Activated naive CD8-positive, alpha-beta T cell treated with anti-CD3 and anti-CD28 coated beads, Interleukin-2, amount 50 U/mL, for 24 hours (primary cell): ENCODE measurements at regions not wholly inside any gene's neighbourhood (a gene's known extent, or its start where the extent isn't known, plus 50 kb on each side); places are given as distances from the start of the nearest gene placed in this dataset.
"Not testable (repeated sequence)": the region's sequence is repeated elsewhere in the genome, so short reads cannot be mapped to it uniquely, and the experiment has no call there.

ENCODE experiments used
- ATAC-seq: fragments of 150-1000 bp; cut with Tn5 transposase; one replicate; pipeline ENCODE4 v1.10.0; 2021
- DNase-seq: peaks from one replicate; pipeline ENCODE4 v3.0.0; 2021
- H3K27ac Mint-ChIP-seq: one replicate; pipeline ENCODE4 v1.8.0; 2021; ENCODE audit warnings: mild to moderate bottlenecking, mixed read lengths
- H3K27me3 Mint-ChIP-seq: one replicate; pipeline ENCODE4 v1.8.0; 2021; ENCODE audit warnings: mixed read lengths
- H3K36me3 Mint-ChIP-seq: one replicate; pipeline ENCODE4 v1.8.0; 2021; ENCODE audit warnings: low read depth, mixed read lengths
- H3K4me1 Mint-ChIP-seq: one replicate; pipeline ENCODE4 v1.8.0; 2021; ENCODE audit warnings: mixed read lengths
- H3K4me3 Mint-ChIP-seq: one replicate; pipeline ENCODE4 v1.8.0; 2021; ENCODE audit warnings: mild to moderate bottlenecking, moderate library complexity, mixed read lengths
- H3K9me3 Mint-ChIP-seq: one replicate; pipeline ENCODE4 v1.8.0; 2021; ENCODE audit warnings: mixed read lengths

- ATAC-seq: no peak
- no peaks in the 10 kb centered on the region for H3K27me3 Mint-ChIP-seq
- DNase-seq: no peak
- H3K36me3 Mint-ChIP-seq: no peaks in the 10 kb centered on the region
- no peaks in the 10 kb centered on the region for H3K4me1 Mint-ChIP-seq
- H3K9me3 Mint-ChIP-seq: peaks cover 11% of the 10 kb centered on the region
- H3K4me3 Mint-ChIP-seq: no peak overlapping the region
- H3K27ac Mint-ChIP-seq: no peak overlapping the region
These were observed 113.4 kb downstream of the FAM50B start for GRCh38 chr6:3962291-3963280.

GRCh38 chr6:3963426-3963825, 114.3 kb downstream of the FAM50B start:
- no peaks in the 10 kb centered on the region for H3K27me3 Mint-ChIP-seq
- no peak overlapping the region for H3K4me3 Mint-ChIP-seq
- ATAC-seq (no peak), DNase-seq (no peak)
- H3K36me3 Mint-ChIP-seq: no peaks in the 10 kb centered on the region
- peaks cover 6% of the 10 kb centered on the region for H3K9me3 Mint-ChIP-seq
- no peak overlapping the region for H3K27ac Mint-ChIP-seq
- H3K4me1 Mint-ChIP-seq: no peaks in the 10 kb centered on the region

- Mint-ChIP-seq H3K4me3 (no peak overlapping the region), H3K9me3 (no peaks in the 10 kb centered on the region), H3K36me3 (no peaks in the 10 kb centered on the region), H3K27ac (no peak overlapping the region), H3K4me1 (no peaks in the 10 kb centered on the region), H3K27me3 (no peaks in the 10 kb centered on the region)
- no peak for DNase-seq
- ATAC-seq: no peak
These were observed 113.7 kb downstream of the FAM217A start for GRCh38 chr6:3965071-3965718.

- ATAC-seq: no peak
- Mint-ChIP-seq H3K36me3 (no peaks in the 10 kb centered on the region), H3K9me3 (no peaks in the 10 kb centered on the region), H3K4me3 (no peak overlapping the region), H3K27ac (no peak overlapping the region), H3K27me3 (peaks cover 1% of the 10 kb centered on the region), H3K4me1 (no peaks in the 10 kb centered on the region)
- DNase-seq: no peak
These were observed 112.5 kb downstream of the FAM217A start for GRCh38 chr6:3966426-3966825.

GRCh38 chr6:3970097-3970496, 108.8 kb downstream of the FAM217A start:
- Mint-ChIP-seq H3K4me3 (no peak overlapping the region), H3K27ac (no peak overlapping the region), H3K9me3 (no peaks in the 10 kb centered on the region), H3K36me3 (no peaks in the 10 kb centered on the region), H3K4me1 (no peaks in the 10 kb centered on the region), H3K27me3 (peaks cover 6% of the 10 kb centered on the region)
- DNase-seq: no peak
- ATAC-seq: no peak

GRCh38 chr6:3973152-3973551, 105.8 kb downstream of the FAM217A start:
- not testable (repeated sequence) for H3K27ac Mint-ChIP-seq, H3K4me3 Mint-ChIP-seq, DNase-seq, H3K36me3 Mint-ChIP-seq, H3K4me1 Mint-ChIP-seq, ATAC-seq, H3K9me3 Mint-ChIP-seq, H3K27me3 Mint-ChIP-seq

GRCh38 chr6:3977875-3978711, 100.8 kb downstream of the FAM217A start:
- DNase-seq (peak; percentile 29), ATAC-seq (peak; percentile 97)
- H3K9me3 Mint-ChIP-seq: no peaks in the 10 kb centered on the region
- no peak overlapping the region for H3K27ac Mint-ChIP-seq
- peak overlapping the region; percentile 36 for H3K4me3 Mint-ChIP-seq
- H3K36me3 Mint-ChIP-seq: peaks cover 2% of the 10 kb centered on the region
- peaks cover 9% of the 10 kb centered on the region for H3K4me1 Mint-ChIP-seq
- H3K27me3 Mint-ChIP-seq: peaks cover 2% of the 10 kb centered on the region

GRCh38 chr6:3978966-3979365, 100.0 kb downstream of the FAM217A start:
- H3K27me3 Mint-ChIP-seq, H3K4me3 Mint-ChIP-seq, H3K36me3 Mint-ChIP-seq, H3K4me1 Mint-ChIP-seq, DNase-seq, ATAC-seq, H3K27ac Mint-ChIP-seq, H3K9me3 Mint-ChIP-seq: not testable (repeated sequence)

GRCh38 chr6:3981917-3982316, 97.0 kb downstream of the FAM217A start:
- DNase-seq: no peak
- Mint-ChIP-seq H3K27ac (no peak overlapping the region), H3K27me3 (no peaks in the 10 kb centered on the region), H3K4me1 (peaks cover 9% of the 10 kb centered on the region), H3K36me3 (peaks cover 2% of the 10 kb centered on the region), H3K9me3 (no peaks in the 10 kb centered on the region), H3K4me3 (no peak overlapping the region)
- no peak for ATAC-seq

GRCh38 chr6:3983778-3984177, 95.2 kb downstream of the FAM217A start:
- Mint-ChIP-seq H3K4me1 (no peaks in the 10 kb centered on the region), H3K9me3 (no peaks in the 10 kb centered on the region), H3K36me3 (peaks cover 2% of the 10 kb centered on the region), H3K4me3 (no peak overlapping the region), H3K27ac (no peak overlapping the region), H3K27me3 (no peaks in the 10 kb centered on the region)
- ATAC-seq (no peak), DNase-seq (no peak)

GRCh38 chr6:3984494-3984893, 94.4 kb downstream of the FAM217A start:
- no peaks in the 10 kb centered on the region for H3K4me1 Mint-ChIP-seq

GRCh38 chr6:3986241-3986640, 92.7 kb downstream of the FAM217A start:
- Mint-ChIP-seq H3K27ac (no peak overlapping the region), H3K4me1 (peaks cover 5% of the 10 kb centered on the region), H3K9me3 (no peaks in the 10 kb centered on the region), H3K27me3 (no peaks in the 10 kb centered on the region), H3K4me3 (no peak overlapping the region), H3K36me3 (peaks cover 2% of the 10 kb centered on the region)
- ATAC-seq: no peak
- DNase-seq: no peak

More at GRCh38 chr6:3984494-3984893, 94.4 kb downstream of the FAM217A start:
- no peaks in the 10 kb centered on the region for H3K9me3 Mint-ChIP-seq
- DNase-seq (no peak), ATAC-seq (no peak)
- peaks cover 2% of the 10 kb centered on the region for H3K36me3 Mint-ChIP-seq
- no peak overlapping the region for H3K27ac Mint-ChIP-seq
- H3K27me3 Mint-ChIP-seq: no peaks in the 10 kb centered on the region
- no peak overlapping the region for H3K4me3 Mint-ChIP-seq

- Mint-ChIP-seq H3K9me3 (no peaks in the 10 kb centered on the region), H3K4me3 (no peak overlapping the region), H3K27ac (no peak overlapping the region), H3K4me1 (peaks cover 5% of the 10 kb centered on the region), H3K36me3 (peaks cover under 1% of the 10 kb centered on the region), H3K27me3 (no peaks in the 10 kb centered on the region)
- DNase-seq: no peak
- no peak for ATAC-seq
These were observed 91.9 kb downstream of the FAM217A start for GRCh38 chr6:3987053-3987452.

- no peak for DNase-seq
- Mint-ChIP-seq H3K36me3 (no peaks in the 10 kb centered on the region), H3K4me1 (peaks cover 5% of the 10 kb centered on the region), H3K27me3 (no peaks in the 10 kb centered on the region), H3K4me3 (no peak overlapping the region), H3K27ac (no peak overlapping the region), H3K9me3 (no peaks in the 10 kb centered on the region)
- no peak for ATAC-seq
These were observed 91.4 kb downstream of the FAM217A start for GRCh38 chr6:3987576-3987975.
